ENCODE measurements at regions not wholly inside any gene's neighbourhood (a gene's known extent, or its start where the extent isn't known, plus 50 kb on each side); places are given as distances from the start of the nearest gene placed in this dataset.
"Not testable (repeated sequence)": the region's sequence is repeated elsewhere in the genome, so short reads cannot be mapped to it uniquely, and the experiment has no call there.

DNA sequence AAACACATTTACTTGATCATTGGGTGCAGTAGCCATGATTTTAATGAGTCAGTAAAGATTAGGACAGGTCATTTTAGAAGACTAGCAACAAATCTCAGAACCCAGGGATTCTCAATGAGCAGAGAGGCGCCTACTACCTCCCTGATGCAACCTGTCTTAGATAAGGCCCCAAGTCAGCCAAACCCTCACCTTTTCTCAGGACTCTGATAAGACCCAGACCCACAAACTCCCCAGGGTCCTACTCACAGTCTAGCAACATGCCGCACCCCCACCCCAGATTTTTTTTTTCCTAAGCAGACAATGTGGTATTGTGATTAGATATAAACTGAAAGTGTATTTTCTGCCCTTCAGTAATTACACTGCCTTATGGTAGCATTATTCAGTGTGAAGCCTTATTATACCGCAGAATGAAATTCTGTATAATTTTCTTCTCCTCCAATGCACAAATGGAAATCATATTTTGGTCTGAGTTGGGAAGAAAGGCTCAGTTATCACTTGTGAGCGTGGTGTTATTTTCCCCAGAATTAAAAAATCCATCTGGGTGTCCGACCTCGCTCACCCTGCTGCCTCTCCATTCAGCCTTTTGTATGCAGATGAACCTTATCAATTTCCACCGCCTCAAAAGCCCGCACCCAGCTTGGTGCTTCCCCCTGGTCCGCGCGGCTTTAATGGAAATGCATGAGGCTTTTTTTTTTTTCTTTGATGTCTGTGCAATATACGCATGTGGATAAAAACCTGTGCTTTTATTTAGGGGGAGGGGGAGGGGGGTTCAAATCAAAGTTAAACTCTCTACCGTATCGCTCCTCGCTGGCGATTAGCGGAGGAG lies 122.0 kb upstream of the SOX14 start:
- no peak for DNase-seq

DNA sequence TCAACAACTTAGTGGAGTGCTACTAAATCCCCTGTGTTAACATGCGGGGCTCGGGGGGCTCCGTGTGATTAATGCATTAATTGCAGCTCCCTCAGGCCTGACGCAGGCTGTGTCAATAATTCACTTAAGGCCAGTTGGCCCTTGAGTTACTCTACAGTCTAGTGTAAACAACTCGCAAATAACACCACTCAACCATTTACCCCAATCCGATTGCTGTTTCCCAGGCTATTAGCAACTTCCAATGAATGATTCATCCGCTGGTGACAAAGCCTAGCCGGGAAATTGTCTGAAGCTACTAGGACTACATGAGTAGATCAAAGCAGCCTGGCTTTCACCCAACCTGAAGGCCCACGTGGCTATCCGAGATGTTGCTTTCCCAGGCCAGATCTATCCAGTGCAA lies 121.3 kb upstream of the SOX14 start:
- no peak for DNase-seq

- DNase-seq, result no peak
These were observed 116.9 kb upstream of the SOX14 start for GRCh38 chr3:137647179-137647578.

DNA sequence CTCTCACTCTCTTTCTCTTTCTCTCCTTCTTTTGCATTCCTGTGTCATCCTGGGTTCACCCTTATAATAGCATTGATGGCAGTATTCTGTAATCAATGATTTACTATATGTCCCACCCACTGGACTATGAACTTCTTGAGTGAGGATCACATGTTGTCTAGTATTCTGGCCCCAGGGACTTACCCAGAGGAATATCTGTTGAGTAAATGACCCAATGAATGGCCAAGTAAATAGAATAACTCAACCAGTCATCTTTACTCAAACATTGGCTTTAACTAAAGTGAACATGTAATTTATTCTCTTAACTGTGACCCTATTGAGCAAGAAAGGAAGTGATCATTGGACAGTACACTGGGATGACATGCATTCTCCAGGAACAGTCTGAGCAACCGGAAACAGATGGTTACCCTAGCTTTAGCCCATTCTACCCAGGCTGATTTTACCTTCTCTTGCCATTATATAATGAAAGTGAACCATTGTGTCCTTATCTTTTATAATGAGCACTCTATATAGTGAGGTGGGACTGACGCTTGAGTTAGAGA lies 94.5 kb upstream of the SOX14 start:
- DNase-seq, result no peak

- DNase-seq, result no peak
These were observed 76.8 kb upstream of the SOX14 start for GRCh38 chr3:137687181-137687879.

DNA sequence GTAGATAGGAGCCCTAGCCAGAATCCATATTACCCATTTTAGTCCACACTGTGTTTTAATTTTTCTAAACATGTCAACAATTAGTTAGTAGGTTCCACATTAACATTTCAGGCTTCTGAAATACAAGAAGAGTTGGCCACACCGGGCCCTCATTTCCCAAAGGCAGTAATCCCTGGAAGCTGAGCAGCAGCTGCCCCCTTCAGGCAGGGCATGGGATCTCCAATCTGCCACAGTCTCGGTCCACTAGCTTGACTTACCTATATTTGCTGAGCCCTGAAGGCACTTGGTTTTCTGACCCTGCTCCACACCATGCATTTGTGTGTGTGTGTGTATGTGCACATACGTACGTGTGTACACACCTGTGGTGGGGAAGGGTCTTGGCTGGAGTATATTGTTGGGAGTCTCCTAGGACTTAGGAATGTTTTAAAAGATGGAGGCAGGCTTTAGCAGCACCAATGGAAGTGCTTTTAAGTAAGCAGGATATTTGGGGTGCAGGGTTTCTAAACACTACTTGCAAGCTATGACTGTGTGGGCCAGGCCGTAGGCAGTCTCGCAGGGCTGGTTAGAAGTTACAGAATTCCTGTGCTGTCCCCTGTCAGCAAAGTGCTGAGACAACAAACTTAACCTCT lies 71.2 kb upstream of the SOX14 start:
- no peak for DNase-seq

- no peak for DNase-seq
These were observed 70.3 kb upstream of the SOX14 start for GRCh38 chr3:137693791-137694190.

DNA sequence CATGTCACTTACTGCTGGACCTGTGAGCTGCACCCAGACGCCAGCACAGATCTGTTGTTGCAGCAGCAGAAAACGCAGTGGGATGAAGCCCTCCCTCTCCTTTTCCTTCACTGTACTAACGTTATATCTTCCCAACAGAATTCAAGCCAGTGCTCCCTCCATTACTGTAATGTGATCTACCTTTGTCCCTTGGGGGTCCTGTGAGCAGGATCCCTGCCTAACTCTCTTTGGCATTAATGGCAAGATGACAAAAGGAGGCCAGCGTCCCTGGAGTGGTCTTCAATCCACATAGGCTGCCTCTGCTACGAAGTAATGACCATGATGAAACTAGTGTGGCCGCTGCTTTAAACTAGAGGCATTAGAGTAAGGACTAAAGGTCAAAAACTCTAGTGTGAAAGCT lies 69.3 kb upstream of the SOX14 start:
- DNase-seq, result no peak

GRCh38 chr3:137695351-137695750 lies 68.8 kb upstream of the SOX14 start:
- DNase-seq, result no peak

GRCh38 chr3:137709011-137709601 lies 55.0 kb upstream of the SOX14 start:
- no peak for DNase-seq

- DNase-seq, result not testable (repeated sequence)
These were observed 50.1 kb upstream of the SOX14 start for GRCh38 chr3:137713965-137714364.

All from stimulated activated CD4-positive, alpha-beta T cell treated with anti-CD3 and anti-CD28 coated beads, Interleukin-1b, Interleukin-23, amount 100 ng/mL, for 48 hours (primary cell).